IMR-90 (cell line): ENCODE measurements at regions not wholly inside any gene's neighbourhood (a gene's known extent, or its start where the extent isn't known, plus 50 kb on each side); places are given as distances from the start of the nearest gene placed in this dataset.

Source experiments
- CEBPB ChIP-seq: IDR thresholded peaks from 2 replicates; pipeline ENCODE4 v1.6.1; 2012; ENCODE audit warnings: low read depth, low read length, improper control_type of control experiment
- FOS ChIP-seq: fragments of 150-350 bp; IDR thresholded peaks from 2 replicates; pipeline ENCODE4 v1.6.1; 2016; ENCODE audit warnings: low read depth, low read length
- MAFK ChIP-seq: IDR thresholded peaks from 2 replicates; pipeline ENCODE4 v1.6.1; 2012; ENCODE audit warnings: low read depth, low read length, improper control_type of control experiment
- POLR2A ChIP-seq: IDR thresholded peaks from 2 replicates; pipeline ENCODE4 v1.6.1; 2012; ENCODE audit warnings: mild to moderate bottlenecking, low read depth, low read length
- TF ChIP-seq, protein P1 (sequence below): fragments of 150-350 bp; IDR thresholded peaks from 2 replicates; pipeline ENCODE4 v1.6.1; 2017; ENCODE audit warnings: mild to moderate bottlenecking, antibody characterized with exemption, low read length, low read depth
- TF ChIP-seq, protein P2 (sequence below): conservative IDR thresholded peaks from 2 replicates; pipeline ENCODE4 v1.5.1; 2012; ENCODE audit warnings: mild to moderate bottlenecking, low read depth, low read length, improper control_type of control experiment

DNA sequence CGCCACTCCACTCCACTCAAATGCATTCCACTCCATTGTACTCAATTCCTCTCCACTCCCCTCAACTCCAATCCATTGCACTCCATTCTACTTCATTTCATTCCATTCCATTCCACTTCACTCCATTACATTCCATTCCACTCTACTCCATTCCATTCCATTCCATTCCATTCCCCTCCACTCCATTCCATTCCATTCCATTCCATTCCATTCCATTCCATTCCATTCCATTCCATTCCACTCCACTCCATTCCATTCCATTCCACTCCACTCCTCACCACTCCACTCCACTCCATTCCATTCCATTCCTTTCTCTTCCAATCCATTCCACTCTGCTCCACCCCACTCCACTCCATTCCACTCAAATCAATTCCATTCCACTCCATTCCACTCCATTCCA, 1459.9 kb downstream of the TSPY10 start:
- TF ChIP-seq, protein P1, sequence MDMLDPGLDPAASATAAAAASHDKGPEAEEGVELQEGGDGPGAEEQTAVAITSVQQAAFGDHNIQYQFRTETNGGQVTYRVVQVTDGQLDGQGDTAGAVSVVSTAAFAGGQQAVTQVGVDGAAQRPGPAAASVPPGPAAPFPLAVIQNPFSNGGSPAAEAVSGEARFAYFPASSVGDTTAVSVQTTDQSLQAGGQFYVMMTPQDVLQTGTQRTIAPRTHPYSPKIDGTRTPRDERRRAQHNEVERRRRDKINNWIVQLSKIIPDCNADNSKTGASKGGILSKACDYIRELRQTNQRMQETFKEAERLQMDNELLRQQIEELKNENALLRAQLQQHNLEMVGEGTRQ = no peak
- TF ChIP-seq, protein P2, sequence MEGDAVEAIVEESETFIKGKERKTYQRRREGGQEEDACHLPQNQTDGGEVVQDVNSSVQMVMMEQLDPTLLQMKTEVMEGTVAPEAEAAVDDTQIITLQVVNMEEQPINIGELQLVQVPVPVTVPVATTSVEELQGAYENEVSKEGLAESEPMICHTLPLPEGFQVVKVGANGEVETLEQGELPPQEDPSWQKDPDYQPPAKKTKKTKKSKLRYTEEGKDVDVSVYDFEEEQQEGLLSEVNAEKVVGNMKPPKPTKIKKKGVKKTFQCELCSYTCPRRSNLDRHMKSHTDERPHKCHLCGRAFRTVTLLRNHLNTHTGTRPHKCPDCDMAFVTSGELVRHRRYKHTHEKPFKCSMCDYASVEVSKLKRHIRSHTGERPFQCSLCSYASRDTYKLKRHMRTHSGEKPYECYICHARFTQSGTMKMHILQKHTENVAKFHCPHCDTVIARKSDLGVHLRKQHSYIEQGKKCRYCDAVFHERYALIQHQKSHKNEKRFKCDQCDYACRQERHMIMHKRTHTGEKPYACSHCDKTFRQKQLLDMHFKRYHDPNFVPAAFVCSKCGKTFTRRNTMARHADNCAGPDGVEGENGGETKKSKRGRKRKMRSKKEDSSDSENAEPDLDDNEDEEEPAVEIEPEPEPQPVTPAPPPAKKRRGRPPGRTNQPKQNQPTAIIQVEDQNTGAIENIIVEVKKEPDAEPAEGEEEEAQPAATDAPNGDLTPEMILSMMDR = no peak
- TF ChIP-seq POLR2A = no peak
- TF ChIP-seq CEBPB = no peak
- no peak for TF ChIP-seq MAFK
- TF ChIP-seq FOS = no peak
